HG02852 (cell line): ENCODE measurements at regions not wholly inside any gene's neighbourhood (a gene's known extent, or its start where the extent isn't known, plus 50 kb on each side); places are given as distances from the start of the nearest gene placed in this dataset.
"Not testable (repeated sequence)": the region's sequence is repeated elsewhere in the genome, so short reads cannot be mapped to it uniquely, and the experiment has no call there.

ENCODE experiments used
- ATAC-seq: cut with Tn5 transposase; IDR thresholded peaks from one replicate; pipeline ENCODE4 v1.9.1; 2021; ENCODE audit warnings: mild to moderate bottlenecking, moderate library complexity; ENCODE audit not compliant: unreplicated experiment

- peak; percentile 82 for ATAC-seq
Measured at GRCh38 chr9:31302620-31303418, 1081.6 kb upstream of the ACO1 start.

GRCh38 chr9:31304576-31304975 is 1079.9 kb upstream of the ACO1 start:
- ATAC-seq = no peak

DNA sequence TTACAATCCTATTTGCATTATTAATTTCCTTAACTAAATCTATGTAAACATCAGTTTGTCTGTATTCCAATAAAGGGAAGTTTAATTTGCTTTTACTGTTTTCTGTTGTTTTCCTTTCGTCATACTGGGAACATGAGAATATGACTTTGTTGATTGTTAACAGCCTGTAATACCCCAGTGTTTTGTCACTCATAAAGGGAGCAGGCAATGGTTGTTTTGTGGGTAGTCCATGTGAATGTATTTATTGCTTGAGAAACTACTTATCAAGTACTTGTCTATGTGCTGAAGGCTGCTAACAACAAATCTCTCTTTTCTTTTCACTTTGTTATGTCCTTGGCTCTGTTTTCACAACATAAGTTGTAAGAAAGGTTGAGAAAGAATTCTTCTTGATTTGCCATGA is 1070.2 kb upstream of the ACO1 start:
- no peak for ATAC-seq

DNA sequence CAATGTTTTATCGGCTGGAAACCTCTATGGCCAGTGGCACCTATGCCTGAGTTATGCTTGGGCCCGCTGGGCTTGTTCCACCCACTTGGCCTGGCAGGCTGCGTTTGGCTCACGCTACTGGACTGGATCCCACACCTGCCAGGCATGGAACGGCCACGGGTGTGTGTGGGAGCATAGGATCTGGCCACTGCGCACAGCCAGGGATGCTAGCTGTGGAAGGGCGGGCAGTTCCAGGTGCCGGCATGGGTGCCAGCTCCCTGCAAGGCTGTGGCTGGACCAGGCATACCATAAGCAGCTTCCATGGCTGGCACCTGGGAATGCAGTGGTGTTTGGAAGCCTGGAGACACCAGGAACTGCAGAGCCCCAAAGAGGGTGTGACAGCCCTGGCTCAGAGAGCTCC is 1063.9 kb upstream of the ACO1 start:
- no peak for ATAC-seq

DNA sequence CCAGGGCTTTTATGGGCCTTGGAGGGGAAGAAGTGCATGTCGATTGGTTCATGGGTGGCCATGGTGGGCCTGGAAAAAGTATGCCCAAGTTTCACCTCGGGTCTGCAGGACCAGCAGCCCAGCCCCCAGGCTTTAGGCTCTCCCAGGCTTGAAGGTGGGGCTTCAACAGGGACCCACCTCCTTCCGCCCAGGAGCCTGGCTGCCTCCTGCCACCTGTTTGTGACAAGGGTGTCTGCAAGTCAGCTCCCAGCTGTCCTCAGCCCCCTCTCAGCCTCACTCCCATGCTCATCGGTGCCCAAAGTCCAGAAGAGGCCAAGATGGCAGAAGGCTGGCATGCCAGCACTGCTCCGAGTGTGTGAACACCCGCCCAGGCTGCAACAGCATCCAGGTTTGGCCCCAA is 1063.2 kb upstream of the ACO1 start:
- ATAC-seq = no peak

DNA sequence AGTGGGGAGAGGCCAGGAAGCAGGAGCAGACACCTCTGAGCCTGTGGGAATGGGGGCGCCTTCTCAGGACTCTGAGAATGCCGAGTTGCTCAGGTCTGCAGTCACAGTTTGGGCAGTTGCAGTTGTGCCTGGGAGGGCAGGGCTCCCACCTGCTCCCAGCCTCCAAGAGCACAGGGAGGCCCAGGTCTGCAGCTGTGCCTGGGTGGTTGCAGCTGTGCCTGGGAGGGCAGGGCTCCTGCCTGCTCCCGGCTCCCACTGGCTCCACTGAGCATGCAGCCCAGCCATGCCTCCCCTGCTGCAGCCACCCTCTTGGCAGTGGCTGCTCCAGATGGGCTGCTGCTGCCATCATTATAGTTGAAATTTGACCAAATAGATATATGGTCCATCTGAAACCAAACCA is 1062.8 kb upstream of the ACO1 start:
- ATAC-seq = no peak

DNA sequence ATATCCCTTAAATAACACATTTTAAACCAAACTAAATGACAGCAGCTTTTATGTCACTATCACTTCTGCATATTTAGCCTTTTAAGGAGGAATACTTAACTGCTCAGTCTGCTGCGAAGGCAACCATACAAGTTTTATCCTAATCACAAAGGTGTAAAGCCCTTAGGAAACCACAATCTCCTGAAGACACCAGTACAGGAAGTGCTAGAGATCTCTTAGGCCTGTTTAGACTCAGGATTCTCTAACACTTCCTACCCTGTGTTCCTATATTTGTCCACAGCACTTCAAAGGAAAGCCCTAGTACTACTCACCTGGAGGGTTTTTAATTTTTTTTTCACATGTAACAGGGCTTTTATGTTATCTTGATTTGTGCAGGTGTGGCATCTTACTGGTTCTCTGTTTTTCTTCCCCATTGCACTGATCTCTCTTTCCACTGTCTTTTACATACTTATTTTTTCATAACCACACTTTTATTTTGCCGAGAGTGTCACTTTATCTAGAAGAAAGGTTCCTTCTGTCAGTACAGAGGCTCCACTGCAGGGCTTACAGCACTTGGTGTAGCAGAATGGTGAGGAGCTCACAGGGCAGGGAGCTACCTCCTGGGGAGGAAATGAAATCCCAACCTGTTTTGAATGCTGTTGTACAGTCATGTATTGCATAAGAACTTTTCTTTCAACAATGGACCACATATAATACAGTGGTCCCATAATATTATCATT is 1060.6 kb upstream of the ACO1 start:
- ATAC-seq = no peak

GRCh38 chr9:31325778-31326177 is 1058.7 kb upstream of the ACO1 start:
- no peak for ATAC-seq

GRCh38 chr9:31326883-31327282 is 1057.6 kb upstream of the ACO1 start:
- not testable (repeated sequence) for ATAC-seq

DNA sequence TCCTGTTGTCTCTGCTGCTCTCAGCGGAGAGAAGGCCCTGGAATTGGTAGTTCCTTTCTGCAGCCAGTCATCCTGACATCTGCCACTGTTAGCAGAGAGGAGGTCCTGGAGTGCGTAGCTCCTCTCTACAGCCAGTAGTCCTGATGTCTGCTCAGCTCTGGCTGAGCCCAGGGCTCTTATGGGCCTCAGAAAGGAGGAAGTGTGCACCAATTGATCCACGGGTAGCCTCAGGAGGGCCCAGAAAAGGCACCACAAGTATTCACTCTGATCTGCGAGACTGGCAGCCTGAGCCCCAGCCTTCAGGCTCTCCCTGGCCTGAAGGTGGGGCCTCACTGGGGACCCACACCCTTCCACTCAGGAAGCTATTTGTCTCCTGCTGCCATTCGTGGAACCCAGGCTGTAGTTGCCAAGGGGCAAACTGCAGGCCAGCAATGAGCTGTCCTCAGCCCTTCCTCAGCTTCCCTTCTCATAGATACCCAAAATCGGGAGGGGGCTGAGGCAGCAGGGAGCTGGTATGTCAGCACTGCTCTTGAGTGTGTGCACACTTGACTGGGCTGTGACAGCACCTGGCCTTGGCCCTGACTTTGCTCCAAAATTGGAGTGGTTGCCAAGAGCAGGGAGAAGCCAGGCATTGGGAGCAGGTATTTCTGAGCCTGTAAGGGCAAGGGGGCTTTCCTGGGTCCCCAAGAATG is 1049.5 kb upstream of the ACO1 start:
- no peak for ATAC-seq

- ATAC-seq = no peak
Measured at GRCh38 chr9:31335529-31336234, 1048.8 kb upstream of the ACO1 start.

GRCh38 chr9:31336386-31336785 is 1048.1 kb upstream of the ACO1 start:
- no peak for ATAC-seq

GRCh38 chr9:31336841-31337240 is 1047.6 kb upstream of the ACO1 start:
- no peak for ATAC-seq

DNA sequence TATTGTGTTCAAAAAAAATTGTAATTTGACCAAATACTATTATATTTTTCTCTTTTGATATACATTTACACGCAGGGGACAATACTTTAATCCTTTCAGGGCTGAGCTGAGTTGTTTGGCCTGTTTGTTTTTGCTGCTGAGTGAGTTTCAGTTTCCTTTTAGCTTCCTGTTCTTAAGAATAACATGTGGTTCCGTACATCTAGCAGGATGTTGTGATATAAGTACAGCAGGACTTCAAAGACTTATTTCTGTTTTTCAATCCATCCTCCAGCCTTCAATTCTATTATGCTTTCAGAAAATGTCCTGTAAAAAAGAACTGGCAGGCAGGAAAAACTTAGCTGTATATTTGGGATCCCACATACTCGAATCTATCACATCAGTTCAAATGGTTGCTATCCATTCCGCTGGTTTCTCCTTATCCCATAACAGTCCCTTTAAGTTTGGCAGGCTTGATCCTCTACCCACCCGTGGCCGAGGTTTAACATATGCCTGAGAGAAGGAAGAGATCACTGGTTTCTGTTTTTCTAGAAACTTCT is 1037.3 kb upstream of the ACO1 start:
- ATAC-seq = peak; percentile 99

GRCh38 chr9:31355159-31355882 is 1029.1 kb upstream of the ACO1 start:
- no peak for ATAC-seq

- ATAC-seq = no peak
Measured at GRCh38 chr9:31355965-31356364, 1028.5 kb upstream of the ACO1 start.

- ATAC-seq = no peak
Measured at GRCh38 chr9:31359071-31359470, 1025.4 kb upstream of the ACO1 start.

GRCh38 chr9:31364171-31364570 is 1020.3 kb upstream of the ACO1 start:
- no peak for ATAC-seq

- ATAC-seq = no peak
Measured at GRCh38 chr9:31372799-31373587, 1011.5 kb upstream of the ACO1 start.
